HepG2 (cell line): ENCODE measurements at regions not wholly inside any gene's neighbourhood (a gene's known extent, or its start where the extent isn't known, plus 50 kb on each side); places are given as distances from the start of the nearest gene placed in this dataset.

ENCODE experiments used
- ATAC-seq: fragments of 200-7000 bp; cut with Tn5 transposase; 3 replicates; pipeline ENCODE4 v1.9.1; 2020; ENCODE audit warnings: mild to moderate bottlenecking, moderate library complexity
- BruUV-seq: library from RNA; stranded (reverse); fragments of 400-500 nt; replicated peaks from 2 replicates; lab custom pipeline; 2021; lab: Mats Ljungman, UMichigan
- CTCF ChIA-PET: fragments of 300-600 bp; formaldehyde crosslinking; extraction: SDS; loops from one replicate; lab custom pipeline; 2021; ENCODE audit warnings: low total read pairs, inconsistent platforms, low intra/inter-chr PET ratio; lab: Yijun Ruan, JAX
- POLR2A ChIA-PET: fragments of 350-600 bp; sonication (Branson Sonifier 250); formaldehyde crosslinking; loops from one replicate; lab custom pipeline; 2020; ENCODE audit warnings: antibody characterized with exemption, inconsistent platforms; lab: Yijun Ruan, JAX
- DNase-seq: peaks from one replicate; pipeline ENCODE4 v3.0.0-alpha.2; 2015; ENCODE audit warnings: low spot score
- FAIRE-seq: peaks from 3 replicates; lab custom pipeline; 2011; peaks lifted over from hg19 to GRCh38; lab: Jason Lieb, UNC
- H2AFZ ChIP-seq: one replicate; pipeline ENCODE4 v1.6.1; 2011; ENCODE audit warnings: low read length, inconsistent platforms
- H3K27ac ChIP-seq: fragments of 300-600 bp; 3 replicates; pipeline ENCODE4 v1.8.0; 2011; ENCODE audit warnings: mixed run types, mild to moderate bottlenecking, mixed read lengths, low read length, inconsistent platforms; ENCODE audit not compliant: insufficient read depth; ENCODE audit errors: extremely low read length
- H3K27me3 ChIP-seq, 2 experiments: fragments of 200-600 bp in 1 of 2; 2 replicates in 1 of 2; 3 replicates in 1 of 2; pipeline versions ENCODE4 v1.6.0 to v1.8.0; 2011; ENCODE audit warnings: low read length in 2 of 2, mild to moderate bottlenecking in 2 of 2, moderate library complexity in 2 of 2, inconsistent platforms in 1 of 2; ENCODE audit not compliant: insufficient read depth in 2 of 2, control insufficient read depth in 1 of 2
- H3K36me3 ChIP-seq, 2 experiments: fragments of 200-600 bp in 1 of 2; replicated peaks in 1 of 2; 2 replicates in 1 of 2; 3 replicates in 1 of 2; pipeline versions ENCODE4 v1.5.1 to v1.8.0; 2011; ENCODE audit warnings: low read length in 2 of 2, inconsistent platforms in 1 of 2; ENCODE audit not compliant: insufficient read depth in 2 of 2, control insufficient read depth in 1 of 2
- H3K4me1 ChIP-seq: 2 replicates; pipeline ENCODE4 v1.5.1; 2012; ENCODE audit warnings: low read length, inconsistent platforms; ENCODE audit not compliant: insufficient read depth
- H3K4me2 ChIP-seq: 2 replicates; pipeline ENCODE4 v1.6.0; 2011; ENCODE audit warnings: low read depth, low read length, inconsistent platforms
- H3K4me3 ChIP-seq, 3 experiments: fragments of 200-600 bp in 1 of 3; sonication (generic), shearing (Covaris generic) in 1 of 3; replicated peaks in 1 of 3; 2 replicates each; pipeline ENCODE4 v1.5.1; 2011 to 2016; ENCODE audit warnings: low read length in 3 of 3, inconsistent platforms in 2 of 3, low read depth in 2 of 3, mild to moderate bottlenecking in 2 of 3, control low read depth in 1 of 3, mixed read lengths in 1 of 3; ENCODE audit not compliant: insufficient read depth in 1 of 3
- H3K79me2 ChIP-seq: one replicate; pipeline ENCODE4 v1.6.1; 2011; ENCODE audit warnings: low read length, inconsistent platforms; ENCODE audit not compliant: insufficient read depth
- H3K9ac ChIP-seq: 2 replicates; pipeline ENCODE4 v1.6.0; 2011; ENCODE audit warnings: mild to moderate bottlenecking, low read depth, low read length, inconsistent platforms; ENCODE audit not compliant: insufficient read depth
- H3K9me3 ChIP-seq: 2 replicates; pipeline ENCODE4 v1.5.1; 2012; ENCODE audit warnings: mild to moderate bottlenecking, low read length
- H4K20me1 ChIP-seq: 2 replicates; pipeline ENCODE4 v1.6.0; 2011; ENCODE audit warnings: inconsistent platforms, mild to moderate bottlenecking, low read length, moderate library complexity; ENCODE audit not compliant: insufficient read depth
- CHD4 ChIP-seq: fragments of 200-600 bp; sonication (generic); IDR thresholded peaks from 2 replicates; pipeline ENCODE4 v1.7.0; 2017; ENCODE audit warnings: mild to moderate bottlenecking, low read length, borderline replicate concordance
- DR1 ChIP-seq: sonication (generic); formaldehyde crosslinking; IDR thresholded peaks from 2 replicates; pipeline ENCODE4 v1.8.0; 2021; ENCODE audit warnings: mild to moderate bottlenecking, missing genetic modification reagents, inconsistent platforms
- NR2F2 ChIP-seq: IDR thresholded peaks from 2 replicates; pipeline ENCODE4 v1.6.1; 2012; ENCODE audit warnings: low read depth, inconsistent platforms, borderline replicate concordance
- PHF5A ChIP-seq: IDR thresholded peaks from one replicate; pipeline ENCODE4 v1.6.1; 2018; ENCODE audit warnings: low read depth, missing genetic modification reagents; ENCODE audit not compliant: unreplicated experiment
- REL ChIP-seq: sonication (generic); formaldehyde crosslinking; conservative IDR thresholded peaks from 2 replicates; pipeline ENCODE4 v1.8.0; 2022; ENCODE audit warnings: mild to moderate bottlenecking, missing genetic modification reagents, moderate library complexity
- ZFP36 ChIP-seq: fragments of 150-350 bp; IDR thresholded peaks from 2 replicates; pipeline ENCODE4 v1.6.1; 2018; ENCODE audit warnings: borderline replicate concordance, low read length, low read depth; ENCODE audit not compliant: partially characterized antibody
- ZNF709 ChIP-seq: sonication (generic); formaldehyde crosslinking; IDR thresholded peaks from 2 replicates; pipeline ENCODE4 v1.5.0; 2020; ENCODE audit warnings: mild to moderate bottlenecking, missing genetic modification reagents
- WGBS: methylation state at CpG from one replicate; pipeline ENCODE4 v1.1.6; 2017; ENCODE audit warnings: low lambda C conversion rate; 5-methylcytosine and 5-hydroxymethylcytosine counted together
- in situ Hi-C: cut with HindIII; loops from 2 replicates; pipeline ENCODE4 v1.10.0; 2017; ENCODE audit warnings: low pct_unique_long_range_greater_than_20kb; ENCODE audit not compliant: extremely low pct_ligation_motif_present
- intact Hi-C: fragments of 100-400 bp; cut with micrococcal nuclease; formaldehyde crosslinking; loops from one replicate; pipeline ENCODE4 v1.10.0; 2022; ENCODE audit not compliant: unreplicated experiment
- TF ChIP-seq, protein P1 (sequence below): sonication (generic); formaldehyde crosslinking; IDR thresholded peaks from 2 replicates; pipeline ENCODE4 v1.4.0; 2020; ENCODE audit warnings: missing genetic modification reagents
- TF ChIP-seq, protein P2 (sequence below): sonication (generic); formaldehyde crosslinking; IDR thresholded peaks from 2 replicates; pipeline ENCODE4 v1.4.0; 2020; ENCODE audit warnings: mild to moderate bottlenecking, missing genetic modification reagents

DNA sequence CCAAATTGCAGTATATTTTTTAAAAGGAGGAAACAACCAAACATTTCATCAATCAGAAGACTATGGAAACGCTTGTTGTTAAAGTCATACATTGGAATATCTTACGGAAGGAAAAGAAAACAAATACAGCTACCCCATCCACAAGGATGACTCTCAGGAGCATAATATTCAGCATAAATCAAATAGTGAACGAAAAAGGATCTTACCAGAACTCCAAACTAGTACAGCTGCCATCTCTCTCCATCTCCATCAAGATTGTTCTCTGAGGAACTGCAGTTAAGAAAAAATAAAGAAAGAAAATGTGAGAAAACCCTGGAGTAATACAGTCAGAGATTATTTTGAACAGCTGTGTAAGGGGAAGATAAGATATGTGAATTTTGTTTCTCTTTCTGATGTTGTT is 299.8 kb upstream of the CNTN5 start:
- no peak overlapping the region for H3K27ac ChIP-seq
- no peak overlapping the region for H2AFZ ChIP-seq
- H3K4me2 ChIP-seq: no peak overlapping the region
- BruUV-seq: no TSS peak
- 2% methylated on average over 3 of the region's 3 CpGs for WGBS
- H3K79me2 ChIP-seq: no peaks in the 10 kb centered on the region
- ATAC-seq (no peak), DNase-seq (no peak), FAIRE-seq (no peak)
- intact Hi-C loops (no loop called here), in situ Hi-C loops (no loop called here)
- H3K9ac ChIP-seq: no peak overlapping the region
- CTCF ChIA-PET: no interaction called here
- no peaks in the 10 kb centered on the region for H3K4me1 ChIP-seq
- POLR2A ChIA-PET: no interaction called here
- no peaks in the 10 kb centered on the region for H3K27me3 ChIP-seq
- TF ChIP-seq ZFP36: no peak
- TF ChIP-seq, all 625 proteins: peak for 0
- no peaks in the 10 kb centered on the region for H4K20me1 ChIP-seq
- no peaks in the 10 kb centered on the region for H3K9me3 ChIP-seq
- no peaks in the 10 kb centered on the region for H3K36me3 ChIP-seq
- H3K4me3 ChIP-seq: no peak overlapping the region

DNA sequence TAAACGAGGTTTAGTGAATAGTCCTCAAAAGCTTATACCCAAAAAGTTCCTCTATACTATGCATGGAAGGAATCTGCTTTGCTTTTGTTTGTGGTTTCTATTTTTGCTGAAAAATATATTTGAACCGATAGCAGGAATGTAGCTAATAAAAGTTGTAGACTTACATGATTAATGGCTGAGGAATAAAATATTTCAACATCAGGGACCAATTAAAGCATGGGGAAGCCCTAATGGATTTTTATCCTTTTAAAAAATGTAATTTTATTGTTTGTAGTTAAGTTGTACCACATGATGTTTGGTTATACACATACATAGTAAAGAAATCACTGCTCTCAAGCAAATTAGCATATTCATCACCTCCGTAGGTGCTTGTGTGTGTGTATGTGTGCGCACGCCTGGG is 295.3 kb upstream of the CNTN5 start:
- H3K4me3 ChIP-seq: no peak overlapping the region
- no peak for DNase-seq
- H4K20me1 ChIP-seq: no peaks in the 10 kb centered on the region
- intact Hi-C loops (no loop called here), in situ Hi-C loops (no loop called here)
- ATAC-seq: no peak
- H3K79me2 ChIP-seq: no peaks in the 10 kb centered on the region
- H2AFZ ChIP-seq: no peak overlapping the region
- no peak for FAIRE-seq
- ChIA-PET CTCF (no interaction called here), POLR2A (no interaction called here)
- no peak overlapping the region for H3K27ac ChIP-seq
- 29% methylated on average over 5 of the region's 5 CpGs for WGBS
- H3K4me2 ChIP-seq: no peak overlapping the region
- H3K27me3 ChIP-seq: no peaks in the 10 kb centered on the region
- H3K4me1 ChIP-seq: no peaks in the 10 kb centered on the region
- no TSS peak for BruUV-seq
- H3K36me3 ChIP-seq: no peaks in the 10 kb centered on the region
- no peak overlapping the region for H3K9ac ChIP-seq
- H3K9me3 ChIP-seq: peaks cover 9% of the 10 kb centered on the region; the same call in 1 of the 2 replicates
- TF ChIP-seq ZNF709 (CRISPR knock-in tag) (no peak), PHF5A (CRISPR knock-in tag) (no peak), DR1 (no peak), CHD4 (no peak), NR2F2 (no peak), REL (CRISPR knock-in tag) (no peak)
- TF ChIP-seq, protein P1, sequence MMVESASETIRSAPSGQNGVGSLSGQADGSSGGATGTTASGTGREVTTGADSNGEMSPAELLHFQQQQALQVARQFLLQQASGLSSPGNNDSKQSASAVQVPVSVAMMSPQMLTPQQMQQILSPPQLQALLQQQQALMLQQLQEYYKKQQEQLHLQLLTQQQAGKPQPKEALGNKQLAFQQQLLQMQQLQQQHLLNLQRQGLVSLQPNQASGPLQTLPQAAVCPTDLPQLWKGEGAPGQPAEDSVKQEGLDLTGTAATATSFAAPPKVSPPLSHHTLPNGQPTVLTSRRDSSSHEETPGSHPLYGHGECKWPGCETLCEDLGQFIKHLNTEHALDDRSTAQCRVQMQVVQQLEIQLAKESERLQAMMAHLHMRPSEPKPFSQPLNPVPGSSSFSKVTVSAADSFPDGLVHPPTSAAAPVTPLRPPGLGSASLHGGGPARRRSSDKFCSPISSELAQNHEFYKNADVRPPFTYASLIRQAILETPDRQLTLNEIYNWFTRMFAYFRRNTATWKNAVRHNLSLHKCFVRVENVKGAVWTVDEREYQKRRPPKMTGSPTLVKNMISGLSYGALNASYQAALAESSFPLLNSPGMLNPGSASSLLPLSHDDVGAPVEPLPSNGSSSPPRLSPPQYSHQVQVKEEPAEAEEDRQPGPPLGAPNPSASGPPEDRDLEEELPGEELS: no peak
- TF ChIP-seq, protein P2, sequence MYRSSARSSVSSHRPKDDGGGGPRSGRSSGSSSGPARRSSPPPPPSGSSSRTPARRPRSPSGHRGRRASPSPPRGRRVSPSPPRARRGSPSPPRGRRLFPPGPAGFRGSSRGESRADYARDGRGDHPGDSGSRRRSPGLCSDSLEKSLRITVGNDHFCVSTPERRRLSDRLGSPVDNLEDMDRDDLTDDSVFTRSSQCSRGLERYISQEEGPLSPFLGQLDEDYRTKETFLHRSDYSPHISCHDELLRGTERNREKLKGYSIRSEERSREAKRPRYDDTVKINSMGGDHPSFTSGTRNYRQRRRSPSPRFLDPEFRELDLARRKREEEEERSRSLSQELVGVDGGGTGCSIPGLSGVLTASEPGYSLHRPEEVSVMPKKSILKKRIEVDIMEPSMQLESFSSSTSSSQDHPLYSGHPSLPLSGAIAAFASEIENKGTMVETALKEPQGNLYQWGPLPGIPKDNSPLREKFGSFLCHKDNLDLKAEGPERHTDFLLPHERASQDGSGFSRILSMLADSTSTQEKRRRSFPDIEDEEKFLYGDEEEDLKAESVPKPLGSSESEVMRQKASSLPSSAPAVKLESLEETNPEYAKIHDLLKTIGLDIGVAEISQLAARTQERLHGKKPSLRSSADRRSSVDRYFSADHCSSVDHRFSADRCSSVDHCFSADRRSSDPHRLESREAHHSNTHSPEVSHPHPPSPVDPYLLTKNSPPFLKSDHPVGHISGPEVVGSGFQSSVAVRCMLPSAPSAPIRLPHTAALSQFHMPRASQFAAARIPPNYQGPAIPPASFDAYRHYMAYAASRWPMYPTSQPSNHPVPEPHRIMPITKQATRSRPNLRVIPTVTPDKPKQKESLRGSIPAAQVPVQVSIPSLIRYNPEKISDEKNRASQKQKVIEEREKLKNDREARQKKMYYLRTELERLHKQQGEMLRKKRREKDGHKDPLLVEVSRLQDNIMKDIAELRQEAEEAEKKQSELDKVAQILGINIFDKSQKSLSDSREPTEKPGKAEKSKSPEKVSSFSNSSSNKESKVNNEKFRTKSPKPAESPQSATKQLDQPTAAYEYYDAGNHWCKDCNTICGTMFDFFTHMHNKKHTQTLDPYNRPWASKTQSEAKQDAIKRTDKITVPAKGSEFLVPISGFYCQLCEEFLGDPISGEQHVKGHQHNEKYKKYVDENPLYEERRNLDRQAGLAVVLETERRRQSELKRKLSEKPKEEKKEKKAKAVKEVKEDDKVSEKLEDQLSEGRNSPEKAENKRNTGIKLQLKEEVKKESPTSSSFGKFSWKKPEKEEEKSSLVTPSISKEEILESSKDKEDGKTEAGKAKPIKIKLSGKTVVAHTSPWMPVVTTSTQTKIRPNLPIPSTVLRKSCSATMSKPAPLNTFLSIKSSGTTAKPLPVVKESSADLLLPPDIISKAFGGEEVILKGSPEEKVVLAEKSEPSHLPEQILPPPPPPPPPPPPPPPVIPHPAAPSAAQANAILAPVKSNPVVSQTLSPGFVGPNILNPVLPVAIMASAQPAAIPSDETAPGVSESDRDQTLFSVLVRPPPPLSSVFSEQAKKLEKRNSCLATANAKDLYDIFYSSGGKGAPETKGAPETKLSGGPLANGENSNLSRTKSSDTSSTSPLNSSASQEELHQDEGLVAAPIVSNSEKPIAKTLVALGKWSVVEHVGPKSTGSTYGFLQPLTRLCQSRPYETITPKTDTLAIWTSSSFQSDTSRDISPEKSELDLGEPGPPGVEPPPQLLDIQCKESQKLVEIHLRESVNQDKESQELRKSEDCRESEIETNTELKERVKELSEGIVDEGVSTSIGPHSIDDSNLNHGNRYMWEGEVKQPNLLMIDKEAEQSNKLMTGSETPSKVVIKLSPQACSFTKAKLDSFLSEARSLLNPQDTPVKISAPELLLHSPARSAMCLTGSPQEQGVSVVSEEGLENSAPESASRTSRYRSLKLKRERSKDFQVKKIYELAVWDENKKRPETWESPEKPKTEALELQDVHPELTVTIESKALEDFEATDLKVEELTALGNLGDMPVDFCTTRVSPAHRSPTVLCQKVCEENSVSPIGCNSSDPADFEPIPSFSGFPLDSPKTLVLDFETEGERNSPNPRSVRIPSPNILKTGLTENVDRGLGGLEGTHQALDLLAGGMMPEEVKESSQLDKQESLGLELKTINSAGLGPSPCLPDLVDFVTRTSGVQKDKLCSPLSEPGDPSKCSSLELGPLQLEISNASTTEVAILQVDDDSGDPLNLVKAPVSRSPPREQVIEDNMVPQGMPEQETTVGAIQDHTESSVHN (CRISPR knock-in tag): no peak
